ENCODE measurements at regions not wholly inside any gene's neighbourhood (a gene's known extent, or its start where the extent isn't known, plus 50 kb on each side); places are given as distances from the start of the nearest gene placed in this dataset.

DNA sequence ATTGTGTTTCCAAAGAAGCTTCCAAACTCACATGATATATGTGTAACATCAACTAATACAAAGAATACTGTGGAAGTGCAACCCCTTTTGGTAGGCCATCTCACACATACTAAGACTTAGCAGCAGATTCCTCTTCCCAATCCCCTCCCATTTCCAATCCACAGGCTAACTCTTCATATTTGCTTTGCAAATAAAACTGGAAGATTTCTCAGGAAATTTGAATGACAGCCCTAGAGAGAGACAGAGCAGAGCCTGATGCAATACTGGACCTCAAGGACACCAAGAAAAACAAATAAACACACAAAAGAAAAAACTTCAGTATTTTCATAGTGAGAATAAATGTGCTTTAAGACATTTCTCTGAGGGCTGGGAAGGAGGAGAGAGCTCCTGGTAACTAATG is 190.2 kb upstream of the BRINP3 start:
- TF ChIP-seq GABPB1 (CRISPR knock-in tag; IDR thresholded peaks at IDR 0.05) = peak; percentile 89
- TF ChIP-seq, protein P1, sequence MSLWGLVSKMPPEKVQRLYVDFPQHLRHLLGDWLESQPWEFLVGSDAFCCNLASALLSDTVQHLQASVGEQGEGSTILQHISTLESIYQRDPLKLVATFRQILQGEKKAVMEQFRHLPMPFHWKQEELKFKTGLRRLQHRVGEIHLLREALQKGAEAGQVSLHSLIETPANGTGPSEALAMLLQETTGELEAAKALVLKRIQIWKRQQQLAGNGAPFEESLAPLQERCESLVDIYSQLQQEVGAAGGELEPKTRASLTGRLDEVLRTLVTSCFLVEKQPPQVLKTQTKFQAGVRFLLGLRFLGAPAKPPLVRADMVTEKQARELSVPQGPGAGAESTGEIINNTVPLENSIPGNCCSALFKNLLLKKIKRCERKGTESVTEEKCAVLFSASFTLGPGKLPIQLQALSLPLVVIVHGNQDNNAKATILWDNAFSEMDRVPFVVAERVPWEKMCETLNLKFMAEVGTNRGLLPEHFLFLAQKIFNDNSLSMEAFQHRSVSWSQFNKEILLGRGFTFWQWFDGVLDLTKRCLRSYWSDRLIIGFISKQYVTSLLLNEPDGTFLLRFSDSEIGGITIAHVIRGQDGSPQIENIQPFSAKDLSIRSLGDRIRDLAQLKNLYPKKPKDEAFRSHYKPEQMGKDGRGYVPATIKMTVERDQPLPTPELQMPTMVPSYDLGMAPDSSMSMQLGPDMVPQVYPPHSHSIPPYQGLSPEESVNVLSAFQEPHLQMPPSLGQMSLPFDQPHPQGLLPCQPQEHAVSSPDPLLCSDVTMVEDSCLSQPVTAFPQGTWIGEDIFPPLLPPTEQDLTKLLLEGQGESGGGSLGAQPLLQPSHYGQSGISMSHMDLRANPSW (CRISPR knock-in tag; conservative IDR thresholded peaks at IDR 0.05; ENCODE audit: low read depth) = no peak
- DNase-seq (ENCODE audit: low spot score) (no peak), ATAC-seq (no peak)
- H3K4me1 Mint-ChIP-seq = no peaks in the 10 kb centered on the region
- peaks cover 21% of the 10 kb centered on the region for H3K9me3 Mint-ChIP-seq
- peaks cover 4% of the 10 kb centered on the region; the same call in 1 of the 2 replicates for H3K36me3 Mint-ChIP-seq
- H3K27me3 Mint-ChIP-seq (ENCODE audit: low read depth) = no peaks in the 10 kb centered on the region
- CTCF ChIA-PET = no interaction called here
- H3K27ac Mint-ChIP-seq = no peak overlapping the region
- POLR2A ChIA-PET = no interaction called here
- H3K4me3 Mint-ChIP-seq = no peak overlapping the region

DNA sequence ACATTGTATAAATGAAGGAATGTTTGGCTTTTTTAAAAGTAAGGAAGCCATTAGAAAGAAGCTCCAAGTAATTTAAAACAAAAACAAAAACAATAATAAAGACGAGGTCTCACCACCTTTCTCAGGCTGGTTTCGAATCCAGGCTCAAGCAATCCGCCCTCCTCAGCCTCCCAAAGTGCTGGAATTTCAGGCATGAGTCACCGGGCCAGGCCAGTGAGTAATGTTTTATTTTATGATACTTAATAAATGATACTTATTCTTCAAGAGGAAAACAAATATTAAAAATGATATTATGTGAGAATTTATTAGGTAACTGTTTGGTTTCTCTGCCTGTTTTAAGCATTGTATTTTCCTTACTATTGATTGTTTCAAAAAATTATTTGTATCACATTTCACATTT is 201.4 kb upstream of the BRINP3 start:
- ChIA-PET POLR2A (no interaction called here), CTCF (no interaction called here)
- Mint-ChIP-seq H3K4me3 (no peak overlapping the region), H3K36me3 (peaks cover 12% of the 10 kb centered on the region), H3K9me3 (peaks cover 14% of the 10 kb centered on the region), H3K27ac (no peak overlapping the region), H3K4me1 (peaks cover 9% of the 10 kb centered on the region), H3K27me3 (ENCODE audit: low read depth) (no peaks in the 10 kb centered on the region)
- TF ChIP-seq, protein P2, sequence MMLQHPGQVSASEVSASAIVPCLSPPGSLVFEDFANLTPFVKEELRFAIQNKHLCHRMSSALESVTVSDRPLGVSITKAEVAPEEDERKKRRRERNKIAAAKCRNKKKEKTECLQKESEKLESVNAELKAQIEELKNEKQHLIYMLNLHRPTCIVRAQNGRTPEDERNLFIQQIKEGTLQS (CRISPR knock-in tag; conservative IDR thresholded peaks at IDR 0.05) = no peak
- no peak for DNase-seq (ENCODE audit: low spot score)
- ATAC-seq = no peak

DNA sequence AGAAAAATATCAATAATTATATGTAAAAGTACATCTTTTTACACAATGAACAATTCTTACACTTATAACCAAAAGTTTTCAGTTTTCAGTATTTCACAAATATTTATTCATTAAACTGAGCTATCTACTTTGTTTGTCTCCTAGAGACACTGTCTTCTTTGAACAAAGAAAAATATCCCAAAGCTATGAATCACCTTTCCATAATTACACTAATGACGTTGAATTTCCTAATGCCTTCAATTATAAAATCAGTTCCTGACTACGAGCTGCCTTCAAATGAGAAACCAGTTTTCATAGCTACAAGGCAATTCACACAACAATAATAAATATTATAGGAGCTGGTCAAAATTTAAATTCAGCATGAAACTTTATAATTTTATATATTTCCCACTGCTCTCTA is 201.8 kb upstream of the BRINP3 start:
- H3K4me3 Mint-ChIP-seq = no peak overlapping the region
- no peak for TF ChIP-seq ZNF263 (CRISPR knock-in tag; IDR thresholded peaks at IDR 0.05; ENCODE audit: low read depth)
- no peak for TF ChIP-seq ELF4 (CRISPR knock-in tag; IDR thresholded peaks at IDR 0.05; ENCODE audit: low read depth)
- no peaks in the 10 kb centered on the region for H3K27me3 Mint-ChIP-seq (ENCODE audit: low read depth)
- H3K27ac Mint-ChIP-seq = no peak overlapping the region
- H3K4me1 Mint-ChIP-seq = peaks cover 9% of the 10 kb centered on the region
- H3K9me3 Mint-ChIP-seq = peaks cover 10% of the 10 kb centered on the region
- ChIA-PET POLR2A (no interaction called here), CTCF (no interaction called here)
- ATAC-seq (no peak), DNase-seq (ENCODE audit: low spot score) (no peak)
- peaks cover 7% of the 10 kb centered on the region for H3K36me3 Mint-ChIP-seq

DNA sequence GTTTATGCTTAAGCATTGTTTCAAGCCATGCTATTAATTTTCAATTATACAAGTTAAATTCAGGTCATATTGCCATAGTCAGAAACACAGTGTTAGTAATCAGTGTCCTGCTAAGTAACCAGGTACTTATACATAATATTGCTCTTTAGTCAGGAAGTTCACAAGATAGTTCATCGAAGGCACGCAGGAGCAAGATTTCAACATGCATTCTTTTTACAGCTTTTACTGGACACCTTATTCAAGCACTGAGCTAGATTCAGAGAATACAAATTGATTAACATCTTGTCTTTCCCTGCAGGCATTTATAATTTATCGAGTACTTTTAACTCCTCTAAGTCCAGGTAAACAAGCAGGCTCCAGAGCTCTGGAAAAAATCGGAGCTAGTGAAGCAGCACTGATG is 202.3 kb upstream of the BRINP3 start:
- ATAC-seq (no peak), DNase-seq (ENCODE audit: low spot score) (no peak)
- TF ChIP-seq, protein P2 (CRISPR knock-in tag; conservative IDR thresholded peaks at IDR 0.05) = no peak
- TF ChIP-seq, protein P3, sequence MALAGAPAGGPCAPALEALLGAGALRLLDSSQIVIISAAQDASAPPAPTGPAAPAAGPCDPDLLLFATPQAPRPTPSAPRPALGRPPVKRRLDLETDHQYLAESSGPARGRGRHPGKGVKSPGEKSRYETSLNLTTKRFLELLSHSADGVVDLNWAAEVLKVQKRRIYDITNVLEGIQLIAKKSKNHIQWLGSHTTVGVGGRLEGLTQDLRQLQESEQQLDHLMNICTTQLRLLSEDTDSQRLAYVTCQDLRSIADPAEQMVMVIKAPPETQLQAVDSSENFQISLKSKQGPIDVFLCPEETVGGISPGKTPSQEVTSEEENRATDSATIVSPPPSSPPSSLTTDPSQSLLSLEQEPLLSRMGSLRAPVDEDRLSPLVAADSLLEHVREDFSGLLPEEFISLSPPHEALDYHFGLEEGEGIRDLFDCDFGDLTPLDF (CRISPR knock-in tag; IDR thresholded peaks at IDR 0.05) = no peak
- TF ChIP-seq KAT7 (CRISPR knock-in tag; IDR thresholded peaks at IDR 0.05; ENCODE audit: borderline replicate concordance) (no peak), NFATC4 (CRISPR knock-in tag; IDR thresholded peaks at IDR 0.05) (no peak), CBFB (CRISPR knock-in tag; IDR thresholded peaks at IDR 0.05; ENCODE audit: low read depth) (no peak), ZNF232 (CRISPR knock-in tag; IDR thresholded peaks at IDR 0.05) (no peak), ETV6 (CRISPR knock-in tag; IDR thresholded peaks at IDR 0.05) (no peak), NR2C2 (CRISPR knock-in tag; IDR thresholded peaks at IDR 0.05) (no peak)
- TF ChIP-seq, protein P4, sequence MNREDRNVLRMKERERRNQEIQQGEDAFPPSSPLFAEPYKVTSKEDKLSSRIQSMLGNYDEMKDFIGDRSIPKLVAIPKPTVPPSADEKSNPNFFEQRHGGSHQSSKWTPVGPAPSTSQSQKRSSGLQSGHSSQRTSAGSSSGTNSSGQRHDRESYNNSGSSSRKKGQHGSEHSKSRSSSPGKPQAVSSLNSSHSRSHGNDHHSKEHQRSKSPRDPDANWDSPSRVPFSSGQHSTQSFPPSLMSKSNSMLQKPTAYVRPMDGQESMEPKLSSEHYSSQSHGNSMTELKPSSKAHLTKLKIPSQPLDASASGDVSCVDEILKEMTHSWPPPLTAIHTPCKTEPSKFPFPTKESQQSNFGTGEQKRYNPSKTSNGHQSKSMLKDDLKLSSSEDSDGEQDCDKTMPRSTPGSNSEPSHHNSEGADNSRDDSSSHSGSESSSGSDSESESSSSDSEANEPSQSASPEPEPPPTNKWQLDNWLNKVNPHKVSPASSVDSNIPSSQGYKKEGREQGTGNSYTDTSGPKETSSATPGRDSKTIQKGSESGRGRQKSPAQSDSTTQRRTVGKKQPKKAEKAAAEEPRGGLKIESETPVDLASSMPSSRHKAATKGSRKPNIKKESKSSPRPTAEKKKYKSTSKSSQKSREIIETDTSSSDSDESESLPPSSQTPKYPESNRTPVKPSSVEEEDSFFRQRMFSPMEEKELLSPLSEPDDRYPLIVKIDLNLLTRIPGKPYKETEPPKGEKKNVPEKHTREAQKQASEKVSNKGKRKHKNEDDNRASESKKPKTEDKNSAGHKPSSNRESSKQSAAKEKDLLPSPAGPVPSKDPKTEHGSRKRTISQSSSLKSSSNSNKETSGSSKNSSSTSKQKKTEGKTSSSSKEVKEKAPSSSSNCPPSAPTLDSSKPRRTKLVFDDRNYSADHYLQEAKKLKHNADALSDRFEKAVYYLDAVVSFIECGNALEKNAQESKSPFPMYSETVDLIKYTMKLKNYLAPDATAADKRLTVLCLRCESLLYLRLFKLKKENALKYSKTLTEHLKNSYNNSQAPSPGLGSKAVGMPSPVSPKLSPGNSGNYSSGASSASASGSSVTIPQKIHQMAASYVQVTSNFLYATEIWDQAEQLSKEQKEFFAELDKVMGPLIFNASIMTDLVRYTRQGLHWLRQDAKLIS (CRISPR knock-in tag; IDR thresholded peaks at IDR 0.05; ENCODE audit: borderline replicate concordance) = no peak
- Mint-ChIP-seq H3K27me3 (ENCODE audit: low read depth) (no peaks in the 10 kb centered on the region), H3K27ac (no peak overlapping the region), H3K9me3 (peaks cover 4% of the 10 kb centered on the region), H3K4me1 (peaks cover 9% of the 10 kb centered on the region), H3K36me3 (peaks cover 3% of the 10 kb centered on the region; the same call in 1 of the 2 replicates), H3K4me3 (no peak overlapping the region)
- POLR2A ChIA-PET = no interaction called here
- CTCF ChIA-PET = no interaction called here
